Fibroblast of pulmonary artery (primary cell): ENCODE measurements at regions not wholly inside any gene's neighbourhood (a gene's known extent, or its start where the extent isn't known, plus 50 kb on each side); places are given as distances from the start of the nearest gene placed in this dataset.
"Not testable (repeated sequence)": the region's sequence is repeated elsewhere in the genome, so short reads cannot be mapped to it uniquely, and the experiment has no call there.

ENCODE experiments used
- DNase-seq: peaks from one replicate; pipeline ENCODE4 v3.0.0-alpha.2; 2010; ENCODE audit warnings: low read depth
- H3K4me3 ChIP-seq: replicated peaks from 2 replicates; pipeline ENCODE4 v1.5.1; 2011; ENCODE audit warnings: low read depth, mild to moderate bottlenecking, control low read depth, low read length, moderate library complexity
- TF ChIP-seq, protein P1 (sequence below): IDR thresholded peaks from 2 replicates; pipeline ENCODE4 v1.5.1; 2011; ENCODE audit warnings: mild to moderate bottlenecking, control low read depth, low read length, inconsistent platforms; ENCODE audit errors: missing control alignments

DNA sequence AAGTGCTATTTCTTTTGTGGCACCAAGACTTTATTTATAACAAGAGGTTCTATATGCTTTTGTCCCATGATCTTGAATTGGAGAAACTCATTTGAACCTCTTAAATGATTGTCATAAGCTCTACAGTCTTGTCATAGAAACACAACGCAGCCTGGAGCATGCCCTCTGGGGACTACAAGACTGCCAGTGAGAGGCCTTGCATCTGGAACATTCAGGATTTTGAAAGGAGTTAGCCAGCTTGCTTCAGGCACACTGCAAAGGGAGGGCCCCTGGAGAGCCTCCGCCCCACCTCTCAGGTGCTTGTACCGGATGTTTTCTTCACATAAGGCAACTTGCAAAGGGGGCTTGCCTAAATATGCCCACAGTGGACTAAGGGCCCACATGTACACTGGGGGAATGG is 130.5 kb downstream of the LIG4 start:
- TF ChIP-seq, protein P1, sequence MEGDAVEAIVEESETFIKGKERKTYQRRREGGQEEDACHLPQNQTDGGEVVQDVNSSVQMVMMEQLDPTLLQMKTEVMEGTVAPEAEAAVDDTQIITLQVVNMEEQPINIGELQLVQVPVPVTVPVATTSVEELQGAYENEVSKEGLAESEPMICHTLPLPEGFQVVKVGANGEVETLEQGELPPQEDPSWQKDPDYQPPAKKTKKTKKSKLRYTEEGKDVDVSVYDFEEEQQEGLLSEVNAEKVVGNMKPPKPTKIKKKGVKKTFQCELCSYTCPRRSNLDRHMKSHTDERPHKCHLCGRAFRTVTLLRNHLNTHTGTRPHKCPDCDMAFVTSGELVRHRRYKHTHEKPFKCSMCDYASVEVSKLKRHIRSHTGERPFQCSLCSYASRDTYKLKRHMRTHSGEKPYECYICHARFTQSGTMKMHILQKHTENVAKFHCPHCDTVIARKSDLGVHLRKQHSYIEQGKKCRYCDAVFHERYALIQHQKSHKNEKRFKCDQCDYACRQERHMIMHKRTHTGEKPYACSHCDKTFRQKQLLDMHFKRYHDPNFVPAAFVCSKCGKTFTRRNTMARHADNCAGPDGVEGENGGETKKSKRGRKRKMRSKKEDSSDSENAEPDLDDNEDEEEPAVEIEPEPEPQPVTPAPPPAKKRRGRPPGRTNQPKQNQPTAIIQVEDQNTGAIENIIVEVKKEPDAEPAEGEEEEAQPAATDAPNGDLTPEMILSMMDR, result no peak
- no peak overlapping the region for H3K4me3 ChIP-seq
- no peak for DNase-seq

DNA sequence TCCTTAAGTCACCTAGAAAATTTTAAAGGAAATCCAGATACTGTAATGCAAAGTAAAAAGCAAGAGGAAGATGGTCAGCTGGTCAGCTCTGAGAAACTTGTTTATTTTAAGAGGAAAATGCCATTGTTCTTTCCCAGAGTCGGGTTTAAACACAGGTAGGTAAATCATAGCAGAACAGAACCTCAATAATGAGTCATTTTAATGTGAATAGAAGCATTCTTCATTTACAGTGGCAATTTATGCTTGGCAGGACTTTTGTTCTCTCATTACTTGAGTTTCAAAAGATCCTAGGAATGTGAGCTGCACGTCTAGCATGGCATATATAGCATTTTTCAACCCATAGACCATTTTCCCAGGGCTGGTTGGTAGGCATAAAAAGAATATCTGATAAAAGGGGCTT is 132.3 kb downstream of the LIG4 start:
- H3K4me3 ChIP-seq, result no peak overlapping the region
- peak; percentile 1 for DNase-seq
- TF ChIP-seq, protein P1, result no peak

DNA sequence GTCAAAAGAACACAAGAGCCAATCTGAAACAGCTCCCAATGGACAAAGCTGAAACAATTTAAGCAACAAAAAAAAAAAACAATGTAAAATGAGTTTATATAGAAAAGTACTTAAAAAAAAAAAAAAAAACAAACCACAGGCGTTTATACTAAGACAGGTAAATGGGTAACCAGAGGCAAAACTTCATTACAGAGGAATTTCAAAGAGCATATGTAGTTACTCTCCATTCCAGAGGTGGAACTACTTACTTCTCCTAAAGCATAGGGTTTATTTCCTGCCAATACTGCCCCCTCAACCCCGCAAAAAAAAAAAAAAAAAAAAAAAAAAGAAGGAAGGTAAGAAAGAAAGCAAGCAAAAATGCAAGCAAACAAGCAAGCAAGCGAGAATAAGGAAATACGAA is 132.9 kb downstream of the LIG4 start:
- DNase-seq, result no peak
- TF ChIP-seq, protein P1, result no peak
- H3K4me3 ChIP-seq, result no peak overlapping the region

DNA sequence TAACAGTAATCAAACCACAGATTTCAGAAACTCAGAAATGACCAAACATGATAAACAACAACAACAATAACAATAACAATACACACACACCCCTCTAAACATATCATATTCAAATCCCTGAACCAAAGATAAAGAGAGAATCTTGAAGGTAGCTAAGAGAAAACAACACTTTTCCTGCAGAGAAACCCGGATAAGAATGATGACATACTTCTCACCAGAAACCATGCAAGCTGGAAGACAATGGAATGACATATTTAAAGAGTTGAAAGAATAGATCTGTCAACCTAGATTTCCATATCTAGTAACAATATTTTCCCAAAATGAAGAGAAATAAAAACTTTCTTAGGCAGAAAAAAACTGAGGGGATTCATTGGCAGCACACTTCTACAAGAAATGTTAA is 138.1 kb downstream of the LIG4 start:
- no peak for DNase-seq
- TF ChIP-seq, protein P1, result no peak
- no peak overlapping the region for H3K4me3 ChIP-seq

DNA sequence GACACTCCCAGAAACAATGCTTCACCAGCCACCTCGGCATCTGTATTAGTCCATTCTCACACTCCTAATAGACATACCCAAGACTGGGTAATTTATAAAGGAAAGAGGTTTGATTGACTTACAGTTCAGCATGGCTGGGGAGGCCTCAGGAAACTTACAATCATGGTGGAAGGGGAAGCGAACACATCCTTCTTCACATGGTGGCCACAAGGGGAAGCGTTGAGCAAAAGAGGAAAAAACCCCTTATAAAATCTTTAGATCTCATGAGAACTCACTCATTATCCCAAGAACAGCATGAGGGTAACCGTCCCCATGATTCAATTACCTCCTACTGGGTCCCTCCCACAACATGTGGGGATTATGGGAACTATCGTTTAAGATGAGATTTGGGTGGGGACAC is 140.9 kb downstream of the LIG4 start:
- DNase-seq, H3K4me3 ChIP-seq: not testable (repeated sequence)

DNA sequence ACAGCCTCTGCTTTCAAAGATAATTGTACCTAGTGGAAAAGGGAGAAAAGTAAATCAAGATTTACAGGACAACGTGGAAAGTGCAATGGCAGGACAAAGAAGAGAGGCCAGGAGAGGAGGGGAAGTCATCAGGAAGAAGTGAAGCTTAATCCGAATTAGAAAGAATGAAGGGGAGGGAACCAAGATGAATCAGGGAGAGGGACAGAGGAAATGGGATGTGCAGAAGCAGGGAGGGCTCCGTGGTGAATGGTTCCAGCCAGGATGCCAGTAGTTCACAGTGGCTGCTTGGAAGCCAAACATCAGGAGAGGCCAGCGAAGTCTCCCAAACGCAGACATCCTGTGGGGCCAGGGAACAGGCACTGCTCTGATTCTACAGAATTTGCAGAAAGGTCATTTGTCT is 144.4 kb downstream of the LIG4 start:
- TF ChIP-seq, protein P1, result no peak
- DNase-seq, result no peak
- H3K4me3 ChIP-seq, result no peak overlapping the region

DNA sequence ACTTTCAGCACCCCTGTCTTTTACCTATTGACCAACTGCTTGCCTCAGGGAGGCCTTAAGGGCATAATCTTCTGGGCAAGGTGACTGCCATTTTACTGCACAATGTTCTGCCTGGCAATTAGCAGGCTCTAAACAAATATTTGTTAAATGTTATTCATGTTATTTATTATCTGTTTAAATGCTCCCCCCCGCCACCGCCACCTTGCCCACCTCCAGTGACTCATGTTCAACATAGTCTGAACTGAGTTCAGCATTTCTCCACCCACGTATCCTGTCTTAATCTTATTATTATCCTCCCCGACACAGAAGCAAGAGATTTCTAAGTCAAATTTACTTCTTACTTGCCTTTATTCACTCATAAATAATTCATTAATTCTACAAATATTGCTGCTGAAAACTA is 144.8 kb downstream of the LIG4 start:
- DNase-seq, result no peak
- H3K4me3 ChIP-seq, result no peak overlapping the region
- TF ChIP-seq, protein P1, result no peak
